Neural cell (in vitro differentiated cells): ENCODE measurements at regions not wholly inside any gene's neighbourhood (a gene's known extent, or its start where the extent isn't known, plus 50 kb on each side); places are given as distances from the start of the nearest gene placed in this dataset.

Source experiments
- H2AFZ ChIP-seq: fragments of 200-600, 300-800 bp; sonication (generic), shearing (Covaris generic); 2 replicates; pipeline ENCODE4 v1.6.0; 2014; ENCODE audit warnings: low read depth, mild to moderate bottlenecking, antibody characterized with exemption, low read length, moderate library complexity
- H3F3A ChIP-seq: fragments of 200-600 bp; shearing (Covaris generic); 2 replicates; pipeline ENCODE4 v1.6.1; 2016; ENCODE audit warnings: mild to moderate bottlenecking, moderate library complexity, mixed read lengths, antibody characterized with exemption, low read length; ENCODE audit not compliant: insufficient read depth, poor library complexity, severe bottlenecking
- H3K27ac ChIP-seq: fragments of 200-600, 300-800 bp; sonication (generic), shearing (Covaris generic); 2 replicates; pipeline ENCODE4 v1.5.1; 2014; ENCODE audit warnings: mild to moderate bottlenecking, low read length, moderate library complexity
- H3K27me3 ChIP-seq: fragments of 300-800, 200-600 bp; sonication (generic), shearing (Covaris generic); 2 replicates; pipeline ENCODE4 v1.6.0; 2014; ENCODE audit warnings: mild to moderate bottlenecking, low read depth, low read length, moderate library complexity; ENCODE audit not compliant: insufficient read depth
- H3K36me3 ChIP-seq: fragments of 300-800, 200-600 bp; sonication (generic), shearing (Covaris generic); 2 replicates; pipeline ENCODE4 v1.5.1; 2014; ENCODE audit warnings: mild to moderate bottlenecking, antibody characterized with exemption, low read length, moderate library complexity; ENCODE audit not compliant: insufficient read depth
- H3K4me2 ChIP-seq: fragments of 300-800, 200-600 bp; sonication (generic), shearing (Covaris generic); 2 replicates; pipeline ENCODE4 v1.6.0; 2014; ENCODE audit warnings: mild to moderate bottlenecking, low read length
- H3K4me3 ChIP-seq: fragments of 300-800, 200-600 bp; sonication (generic), shearing (Covaris generic); 2 replicates; pipeline ENCODE4 v1.5.1; 2014; ENCODE audit warnings: mild to moderate bottlenecking, low read length, moderate library complexity
- H3K79me2 ChIP-seq: fragments of 200-600 bp; shearing (Covaris generic); replicated peaks from 2 replicates; pipeline ENCODE4 v1.6.0; 2014; ENCODE audit warnings: mild to moderate bottlenecking, low read length, moderate library complexity; ENCODE audit not compliant: insufficient read depth
- H3K9ac ChIP-seq: fragments of 300-800, 200-600 bp; sonication (generic), shearing (Covaris generic); 2 replicates; pipeline ENCODE4 v1.6.1; 2016; ENCODE audit warnings: mild to moderate bottlenecking, low read length, mixed read lengths
- H3K9me2 ChIP-seq: fragments of 200-600 bp; shearing (Covaris generic); 2 replicates; pipeline ENCODE4 v1.6.1; 2016; ENCODE audit warnings: mild to moderate bottlenecking, low read length, mixed read lengths; ENCODE audit not compliant: insufficient read depth
- H3K9me3 ChIP-seq: fragments of 200-600, 300-800 bp; sonication (generic), shearing (Covaris generic); 2 replicates; pipeline ENCODE4 v1.6.1; 2016; ENCODE audit warnings: mild to moderate bottlenecking, mixed run types, low read length, moderate library complexity, mixed read lengths
- H4K20me1 ChIP-seq: fragments of 200-600 bp; shearing (Covaris generic); 2 replicates; pipeline ENCODE4 v1.6.1; 2016; ENCODE audit warnings: mild to moderate bottlenecking, mixed run types; ENCODE audit not compliant: insufficient read depth
- EP300 ChIP-seq: fragments of 450-650 bp; conservative IDR thresholded peaks from 2 replicates; pipeline ENCODE4 v1.6.1; 2014; ENCODE audit warnings: antibody characterized with exemption, mild to moderate bottlenecking, moderate library complexity; ENCODE audit not compliant: poor library complexity, severe bottlenecking
- EZH2 ChIP-seq: fragments of 200-600, 300-800 bp; shearing (Covaris generic), sonication (generic); IDR thresholded peaks from 2 replicates; pipeline ENCODE4 v1.6.1; 2014; ENCODE audit warnings: antibody characterized with exemption, low read length, borderline replicate concordance, mild to moderate bottlenecking; ENCODE audit not compliant: insufficient read depth, poor library complexity, severe bottlenecking
- MXI1 ChIP-seq: fragments of 450-650 bp; conservative IDR thresholded peaks from 2 replicates; pipeline ENCODE4 v1.6.1; 2014; ENCODE audit warnings: antibody characterized with exemption, mild to moderate bottlenecking; ENCODE audit not compliant: poor library complexity, severe bottlenecking
- POLR2AphosphoS5 ChIP-seq: IDR thresholded peaks from 2 replicates; pipeline ENCODE4 v1.6.1; 2012
- RAD21 ChIP-seq: fragments of 450-650 bp; conservative IDR thresholded peaks from 2 replicates; pipeline ENCODE4 v1.6.1; 2014; ENCODE audit warnings: antibody characterized with exemption, mild to moderate bottlenecking, moderate library complexity
- SMC3 ChIP-seq: fragments of 450-650 bp; conservative IDR thresholded peaks from 2 replicates; pipeline ENCODE4 v1.6.1; 2014; ENCODE audit warnings: antibody characterized with exemption, mild to moderate bottlenecking, moderate library complexity; ENCODE audit not compliant: poor library complexity
- TAF1 ChIP-seq: IDR thresholded peaks from 2 replicates; pipeline ENCODE4 v1.6.1; 2012; ENCODE audit warnings: low read depth
- TF ChIP-seq, protein P1 (sequence below): fragments of 450-650 bp; IDR thresholded peaks from 2 replicates; pipeline ENCODE4 v1.5.1; 2014; ENCODE audit warnings: antibody characterized with exemption, mild to moderate bottlenecking, moderate library complexity; ENCODE audit not compliant: poor library complexity, severe bottlenecking
- TF ChIP-seq, protein P2 (sequence below): IDR thresholded peaks from 2 replicates; pipeline ENCODE4 v1.6.1; 2012; ENCODE audit warnings: borderline replicate concordance

DNA sequence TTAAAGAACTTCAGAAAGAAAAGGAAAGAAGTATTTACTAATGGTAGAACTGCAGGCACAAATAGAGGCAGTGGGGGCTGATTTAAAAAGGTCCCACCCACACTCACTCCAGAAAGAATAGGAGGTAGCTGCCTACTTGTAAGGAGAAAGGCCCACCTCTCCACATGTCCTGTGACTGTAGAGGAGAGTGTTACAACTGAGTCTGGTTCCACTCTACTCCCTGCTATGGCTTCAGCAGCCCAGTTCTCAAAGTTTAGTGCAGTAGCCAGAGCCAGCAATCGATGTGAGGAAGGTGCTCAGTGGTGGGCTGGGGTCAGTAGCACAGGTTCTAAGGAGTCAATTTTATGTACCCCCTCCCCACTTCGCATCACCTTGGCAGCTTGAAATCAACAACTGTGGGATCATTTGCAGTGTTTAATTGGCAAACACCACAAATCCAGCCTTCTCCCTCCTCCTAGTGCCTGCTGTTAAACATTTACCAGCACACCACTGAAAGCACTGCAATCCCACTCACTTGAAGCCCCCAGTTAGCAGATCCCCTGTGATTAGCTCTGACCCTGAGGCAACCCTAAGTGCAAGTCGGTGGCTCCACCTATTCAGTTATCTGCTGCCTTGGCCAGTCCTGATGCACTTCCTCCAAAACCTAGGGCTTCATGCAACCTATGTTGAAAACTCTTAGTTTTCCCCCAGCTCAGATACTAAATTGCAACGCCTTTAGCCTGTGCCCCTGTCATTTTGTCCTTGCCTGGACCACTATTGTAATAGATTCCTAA, 146.6 kb downstream of the BBOX1 start:
- H3K36me3 ChIP-seq: no peaks in the 10 kb centered on the region
- no peak overlapping the region for H3K9ac ChIP-seq
- H3K4me2 ChIP-seq: no peak overlapping the region
- H3K79me2 ChIP-seq: no peaks in the 10 kb centered on the region
- H3K9me2 ChIP-seq: no peaks in the 10 kb centered on the region
- no peak overlapping the region for H3K27ac ChIP-seq
- H4K20me1 ChIP-seq: no peaks in the 10 kb centered on the region
- H3K9me3 ChIP-seq: no peaks in the 10 kb centered on the region
- H3K4me3 ChIP-seq: no peak overlapping the region
- no peaks in the 10 kb centered on the region for H3F3A ChIP-seq
- TF ChIP-seq SMC3 (no peak), POLR2AphosphoS5 (no peak), TAF1 (no peak), EP300 (no peak)
- TF ChIP-seq, protein P1, sequence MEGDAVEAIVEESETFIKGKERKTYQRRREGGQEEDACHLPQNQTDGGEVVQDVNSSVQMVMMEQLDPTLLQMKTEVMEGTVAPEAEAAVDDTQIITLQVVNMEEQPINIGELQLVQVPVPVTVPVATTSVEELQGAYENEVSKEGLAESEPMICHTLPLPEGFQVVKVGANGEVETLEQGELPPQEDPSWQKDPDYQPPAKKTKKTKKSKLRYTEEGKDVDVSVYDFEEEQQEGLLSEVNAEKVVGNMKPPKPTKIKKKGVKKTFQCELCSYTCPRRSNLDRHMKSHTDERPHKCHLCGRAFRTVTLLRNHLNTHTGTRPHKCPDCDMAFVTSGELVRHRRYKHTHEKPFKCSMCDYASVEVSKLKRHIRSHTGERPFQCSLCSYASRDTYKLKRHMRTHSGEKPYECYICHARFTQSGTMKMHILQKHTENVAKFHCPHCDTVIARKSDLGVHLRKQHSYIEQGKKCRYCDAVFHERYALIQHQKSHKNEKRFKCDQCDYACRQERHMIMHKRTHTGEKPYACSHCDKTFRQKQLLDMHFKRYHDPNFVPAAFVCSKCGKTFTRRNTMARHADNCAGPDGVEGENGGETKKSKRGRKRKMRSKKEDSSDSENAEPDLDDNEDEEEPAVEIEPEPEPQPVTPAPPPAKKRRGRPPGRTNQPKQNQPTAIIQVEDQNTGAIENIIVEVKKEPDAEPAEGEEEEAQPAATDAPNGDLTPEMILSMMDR: no peak
- TF ChIP-seq, protein P2, sequence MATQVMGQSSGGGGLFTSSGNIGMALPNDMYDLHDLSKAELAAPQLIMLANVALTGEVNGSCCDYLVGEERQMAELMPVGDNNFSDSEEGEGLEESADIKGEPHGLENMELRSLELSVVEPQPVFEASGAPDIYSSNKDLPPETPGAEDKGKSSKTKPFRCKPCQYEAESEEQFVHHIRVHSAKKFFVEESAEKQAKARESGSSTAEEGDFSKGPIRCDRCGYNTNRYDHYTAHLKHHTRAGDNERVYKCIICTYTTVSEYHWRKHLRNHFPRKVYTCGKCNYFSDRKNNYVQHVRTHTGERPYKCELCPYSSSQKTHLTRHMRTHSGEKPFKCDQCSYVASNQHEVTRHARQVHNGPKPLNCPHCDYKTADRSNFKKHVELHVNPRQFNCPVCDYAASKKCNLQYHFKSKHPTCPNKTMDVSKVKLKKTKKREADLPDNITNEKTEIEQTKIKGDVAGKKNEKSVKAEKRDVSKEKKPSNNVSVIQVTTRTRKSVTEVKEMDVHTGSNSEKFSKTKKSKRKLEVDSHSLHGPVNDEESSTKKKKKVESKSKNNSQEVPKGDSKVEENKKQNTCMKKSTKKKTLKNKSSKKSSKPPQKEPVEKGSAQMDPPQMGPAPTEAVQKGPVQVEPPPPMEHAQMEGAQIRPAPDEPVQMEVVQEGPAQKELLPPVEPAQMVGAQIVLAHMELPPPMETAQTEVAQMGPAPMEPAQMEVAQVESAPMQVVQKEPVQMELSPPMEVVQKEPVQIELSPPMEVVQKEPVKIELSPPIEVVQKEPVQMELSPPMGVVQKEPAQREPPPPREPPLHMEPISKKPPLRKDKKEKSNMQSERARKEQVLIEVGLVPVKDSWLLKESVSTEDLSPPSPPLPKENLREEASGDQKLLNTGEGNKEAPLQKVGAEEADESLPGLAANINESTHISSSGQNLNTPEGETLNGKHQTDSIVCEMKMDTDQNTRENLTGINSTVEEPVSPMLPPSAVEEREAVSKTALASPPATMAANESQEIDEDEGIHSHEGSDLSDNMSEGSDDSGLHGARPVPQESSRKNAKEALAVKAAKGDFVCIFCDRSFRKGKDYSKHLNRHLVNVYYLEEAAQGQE: no peak
- no peaks in the 10 kb centered on the region for H3K27me3 ChIP-seq
- no peak overlapping the region for H2AFZ ChIP-seq

DNA sequence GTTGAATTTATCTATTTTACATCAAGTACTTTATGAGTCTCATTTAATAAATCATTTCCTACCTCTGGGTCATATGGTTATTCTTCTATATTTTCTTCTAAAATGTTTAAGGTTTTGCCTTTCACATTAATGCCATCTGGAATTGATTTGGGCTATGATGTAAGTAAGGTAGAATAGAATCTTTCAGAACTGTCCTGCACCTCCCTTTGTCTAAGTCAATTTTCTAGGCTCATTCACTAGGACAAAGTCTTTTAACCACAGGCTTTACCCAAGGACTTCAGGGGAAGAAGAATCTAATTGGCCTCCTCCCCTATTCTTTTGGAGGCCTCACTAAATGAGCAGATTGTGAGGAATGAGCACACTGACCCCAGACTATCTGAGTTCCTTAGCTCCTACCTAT, 146.0 kb downstream of the BBOX1 start:
- H3K36me3 ChIP-seq: no peaks in the 10 kb centered on the region
- H3K4me2 ChIP-seq: no peak overlapping the region
- H3K9ac ChIP-seq: no peak overlapping the region
- no peak overlapping the region for H3K27ac ChIP-seq
- H2AFZ ChIP-seq: no peak overlapping the region
- no peaks in the 10 kb centered on the region for H3K27me3 ChIP-seq
- no peaks in the 10 kb centered on the region for H3F3A ChIP-seq
- no peak overlapping the region for H3K4me3 ChIP-seq
- no peaks in the 10 kb centered on the region for H3K9me2 ChIP-seq
- H3K9me3 ChIP-seq: no peaks in the 10 kb centered on the region
- TF ChIP-seq TAF1: no peak
- no peak for TF ChIP-seq SMC3
- TF ChIP-seq, protein P1: no peak
- TF ChIP-seq MXI1: no peak
- TF ChIP-seq RAD21: no peak
- TF ChIP-seq EZH2: no peak
- no peak for TF ChIP-seq POLR2AphosphoS5
- TF ChIP-seq, protein P2: no peak
- TF ChIP-seq EP300: no peak
- H4K20me1 ChIP-seq: no peaks in the 10 kb centered on the region
- no peaks in the 10 kb centered on the region for H3K79me2 ChIP-seq
